NCI-H2227 treated with DMSO at 0.1 percent for 48 hours (cell line): ENCODE measurements at regions not wholly inside any gene's neighbourhood (a gene's known extent, or its start where the extent isn't known, plus 50 kb on each side); places are given as distances from the start of the nearest gene placed in this dataset.

Experiments used
- DNase-seq: peaks from one replicate; lab custom pipeline; 2025; lab: John Stamatoyannopoulos, UW

DNA sequence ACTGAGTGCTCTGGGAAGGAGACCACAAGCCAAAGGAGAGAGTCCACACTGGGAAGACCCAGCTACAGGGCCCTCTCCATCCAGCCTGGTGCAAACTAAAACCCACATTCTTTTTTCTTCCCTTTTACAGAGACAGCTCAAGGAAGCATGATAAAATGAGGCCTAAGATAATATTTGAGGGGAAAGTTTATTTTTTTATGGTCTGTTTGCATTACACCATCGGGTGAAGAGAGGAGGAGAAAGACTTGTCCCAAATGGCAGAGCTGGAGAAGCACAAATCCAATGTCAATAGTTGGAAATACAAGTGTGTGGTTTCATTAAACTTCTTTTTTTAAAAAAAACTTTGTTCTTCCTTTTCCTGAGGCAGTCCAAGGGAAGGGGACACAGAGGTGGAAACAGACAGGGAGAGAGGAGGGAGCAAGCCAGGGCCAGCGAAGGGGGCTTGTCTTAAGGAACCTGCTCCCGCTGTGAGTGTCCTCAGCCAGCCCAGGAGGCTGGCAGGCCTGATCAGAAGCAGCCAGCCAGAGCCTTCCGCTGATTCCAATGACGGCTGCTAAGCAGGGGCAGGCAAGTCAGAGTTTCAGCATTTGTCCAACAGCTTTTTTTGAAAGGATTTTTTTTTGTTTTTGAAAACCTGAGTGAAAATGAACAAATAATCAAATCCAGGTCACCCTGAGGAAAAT is 203.8 kb upstream of the SIX2 start:
- DNase-seq: no peak

GRCh38 chr2:45211636-45212035 is 202.4 kb upstream of the SIX2 start:
- DNase-seq: no peak

- no peak for DNase-seq
These were observed 201.4 kb upstream of the SIX2 start for GRCh38 chr2:45210462-45211195.

DNA sequence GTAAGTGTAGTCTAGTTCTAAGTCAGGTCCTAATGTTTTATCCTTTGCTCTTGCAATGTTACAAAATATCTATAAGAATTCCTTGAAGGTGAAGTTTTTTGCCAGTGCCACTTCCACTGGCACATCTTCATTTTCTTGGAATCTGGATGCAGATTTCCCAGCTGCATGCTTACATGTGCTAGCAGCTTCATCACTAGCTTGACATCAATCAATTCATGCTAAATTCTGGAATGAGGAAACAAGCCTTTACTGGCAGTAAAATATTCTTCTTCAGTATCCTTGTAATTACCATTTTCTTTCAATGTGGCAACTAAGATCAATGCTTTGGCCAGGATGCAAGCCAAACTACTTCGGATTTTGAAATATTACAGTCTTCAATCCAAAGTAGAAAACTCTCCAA is 200.6 kb upstream of the SIX2 start:
- DNase-seq: no peak

GRCh38 chr2:45209302-45209701 is 200.1 kb upstream of the SIX2 start:
- no peak for DNase-seq

- DNase-seq: no peak
These were observed 197.8 kb upstream of the SIX2 start for GRCh38 chr2:45207101-45207500.

GRCh38 chr2:45205985-45206384 is 196.7 kb upstream of the SIX2 start:
- DNase-seq: no peak

DNA sequence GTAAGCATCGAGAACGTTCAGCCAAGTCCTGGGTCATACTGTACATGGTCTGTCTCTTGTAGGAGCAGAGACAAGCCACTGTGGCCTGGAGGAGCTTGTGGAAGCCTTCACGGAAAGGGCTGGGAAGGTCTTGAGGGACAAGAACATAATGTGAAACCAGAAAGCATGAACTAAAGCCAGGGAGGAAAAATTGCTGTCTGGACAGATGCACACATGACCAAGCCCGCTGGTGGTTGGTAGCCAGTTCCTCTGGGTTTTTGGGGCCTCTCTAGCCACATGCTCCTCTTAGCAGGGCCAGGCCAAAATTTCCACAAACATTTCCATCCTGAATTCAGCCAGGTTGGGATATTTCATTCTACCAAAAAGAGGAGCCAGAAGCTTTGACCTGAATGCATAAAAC is 196.2 kb upstream of the SIX2 start:
- no peak for DNase-seq

DNA sequence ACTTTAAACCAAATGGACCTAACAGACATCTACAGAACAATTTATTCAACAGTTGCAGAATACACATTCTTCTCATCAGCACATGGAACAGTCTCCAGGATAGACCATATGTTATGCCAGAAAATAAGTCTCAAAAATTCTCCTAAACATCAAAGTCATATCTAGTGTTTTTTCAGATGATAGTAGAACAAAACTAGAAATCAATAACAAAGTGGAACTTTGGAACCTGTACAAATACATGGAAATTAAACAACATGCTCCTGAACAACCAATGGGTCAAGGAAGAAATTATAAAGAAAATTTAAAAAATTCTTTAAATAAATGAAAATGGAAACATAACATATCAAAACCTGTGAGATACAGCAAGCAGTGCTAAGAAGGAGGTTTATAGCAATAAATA is 194.1 kb upstream of the SIX2 start:
- DNase-seq: no peak

GRCh38 chr2:45199973-45200372 is 190.7 kb upstream of the SIX2 start:
- no peak for DNase-seq

DNA sequence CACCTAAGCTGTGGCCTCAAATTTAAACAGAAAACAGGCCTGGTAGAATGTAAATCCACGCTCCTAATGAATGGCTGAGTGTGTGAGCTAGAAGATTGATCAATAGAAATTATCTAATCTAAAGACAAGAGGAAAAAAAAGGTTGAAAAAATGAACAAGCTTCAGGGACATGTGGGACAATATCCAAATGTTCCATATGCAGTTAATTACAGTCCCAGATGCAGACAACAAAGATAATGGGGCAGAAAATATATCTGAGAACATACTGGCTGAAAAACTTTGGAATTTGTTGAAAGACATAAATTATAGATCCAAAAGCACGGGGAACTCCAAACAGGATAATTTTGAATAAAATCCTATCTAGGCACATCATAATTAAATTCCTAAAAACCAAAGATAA is 186.7 kb upstream of the SIX2 start:
- DNase-seq: no peak

DNA sequence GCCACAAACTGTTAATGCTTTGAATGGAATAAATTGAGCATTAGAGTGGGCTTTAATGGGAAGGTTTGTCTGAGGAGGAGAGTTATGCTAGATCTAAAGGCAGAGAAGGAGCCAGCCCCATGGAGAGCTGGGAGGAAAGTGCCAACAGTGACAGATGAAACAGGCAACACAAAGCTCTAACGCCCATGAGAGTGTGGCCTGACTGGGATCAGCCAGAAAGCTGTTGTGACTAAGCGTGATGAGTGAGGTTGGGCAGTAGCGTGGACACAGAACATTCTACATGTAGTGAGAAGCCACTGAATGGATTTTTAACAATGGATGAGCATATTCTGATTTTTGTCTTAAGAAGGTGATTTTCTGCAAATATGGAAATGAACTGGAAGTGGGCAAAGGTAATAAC is 185.3 kb upstream of the SIX2 start:
- no peak for DNase-seq

GRCh38 chr2:45193581-45193980 is 184.3 kb upstream of the SIX2 start:
- DNase-seq: no peak

DNA sequence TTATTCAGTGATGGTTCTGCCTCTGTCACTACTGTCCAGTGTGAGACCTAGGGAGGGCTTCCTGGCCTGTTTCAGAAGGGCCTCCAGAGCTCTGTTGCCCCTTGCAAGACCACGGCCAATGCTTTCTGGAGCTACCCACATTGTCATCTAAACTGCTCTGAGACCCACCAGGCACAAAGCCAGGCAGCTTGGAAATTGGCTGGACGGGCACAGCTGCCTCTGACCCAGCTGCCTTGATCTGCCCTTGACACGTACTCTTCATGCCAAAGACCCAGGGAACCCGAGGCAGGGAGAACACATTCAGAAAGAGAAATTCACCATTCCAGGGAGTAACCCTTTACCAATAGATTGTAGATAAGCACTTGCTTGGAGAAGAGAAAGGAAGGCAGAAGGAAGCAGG is 183.7 kb upstream of the SIX2 start:
- no peak for DNase-seq

- DNase-seq: no peak
These were observed 183.2 kb upstream of the SIX2 start for GRCh38 chr2:45192481-45192880.

- DNase-seq: no peak
These were observed 182.7 kb upstream of the SIX2 start for GRCh38 chr2:45191976-45192375.

GRCh38 chr2:45191146-45191863 is 182.1 kb upstream of the SIX2 start:
- no peak for DNase-seq

DNA sequence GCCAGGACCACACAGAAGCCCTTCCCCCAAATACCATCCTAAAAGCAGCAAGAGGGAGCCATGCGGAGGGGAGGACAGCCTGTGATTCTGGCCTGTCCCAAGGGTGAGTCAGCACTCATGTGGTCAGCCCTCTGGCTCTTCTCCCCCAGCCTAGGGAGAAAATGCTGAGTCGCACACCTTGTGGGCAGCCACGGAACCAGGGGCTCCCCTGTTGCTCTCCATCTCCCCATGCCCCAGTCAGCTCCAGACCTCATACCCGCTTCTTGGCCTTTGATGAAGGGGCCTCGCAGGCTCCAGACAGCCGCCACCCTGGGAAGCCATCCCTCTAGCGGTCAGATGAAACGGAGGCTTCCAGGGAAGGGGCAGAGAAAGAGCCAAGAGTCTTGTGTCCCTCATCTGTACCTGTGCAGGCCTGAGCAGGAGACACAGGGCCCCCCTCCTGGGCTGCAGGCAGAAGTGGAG is 181.3 kb upstream of the SIX2 start:
- DNase-seq: no peak

DNA sequence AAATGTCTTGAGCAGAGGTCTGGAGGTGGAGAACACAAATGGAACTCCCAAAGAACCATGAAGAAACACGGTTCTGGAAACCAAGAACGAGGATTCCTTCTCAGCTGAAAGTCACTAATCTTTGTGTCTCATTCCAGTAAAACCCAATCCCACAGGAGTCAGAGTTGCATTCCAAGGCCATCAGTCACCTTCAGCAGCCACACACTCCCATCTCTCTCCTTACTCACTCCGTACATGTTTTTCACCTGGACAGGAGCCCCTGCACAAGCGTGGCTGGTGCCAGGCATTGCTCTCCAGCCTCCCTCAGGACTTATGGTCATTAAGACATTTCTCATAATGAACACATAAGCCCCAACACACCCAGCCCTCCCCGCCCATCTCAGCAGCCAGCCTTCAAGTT is 175.4 kb upstream of the SIX2 start:
- no peak for DNase-seq

- DNase-seq: no peak
These were observed 173.5 kb upstream of the SIX2 start for GRCh38 chr2:45182667-45183295.

DNA sequence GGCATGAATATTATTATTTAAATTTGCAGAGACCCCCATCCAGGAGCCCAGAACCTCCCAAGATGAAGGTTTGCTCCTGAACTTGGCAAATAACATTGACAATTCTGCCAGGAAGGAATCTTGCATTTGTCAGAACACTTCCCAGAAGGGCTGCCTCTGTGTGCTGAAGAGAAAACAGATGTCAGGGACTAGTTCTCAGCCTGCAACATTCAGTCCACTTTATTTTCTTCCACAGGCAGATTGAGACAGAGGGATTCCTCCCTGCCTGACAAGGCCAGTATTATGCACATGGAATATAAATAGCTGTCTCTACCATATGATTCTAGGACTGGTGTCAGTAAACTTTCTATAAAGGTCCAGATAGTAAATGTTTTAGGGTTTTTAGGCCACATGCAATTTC is 171.5 kb upstream of the SIX2 start:
- no peak for DNase-seq

- no peak for DNase-seq
These were observed 170.9 kb upstream of the SIX2 start for GRCh38 chr2:45180033-45180746.
